K562 (cell line): ENCODE measurements at regions not wholly inside any gene's neighbourhood (a gene's known extent, or its start where the extent isn't known, plus 50 kb on each side); places are given as distances from the start of the nearest gene placed in this dataset.

Experiments
- ATAC-seq: fragments of 200-7000 bp; cut with Tn5 transposase; 3 replicates; pipeline ENCODE4 v1.9.1; 2020; ENCODE audit warnings: moderate library complexity
- BruUV-seq: library from RNA; stranded (reverse); fragments of 400-500 nt; replicated peaks from 2 replicates; lab custom pipeline; 2021; lab: Mats Ljungman, UMichigan
- CTCF ChIA-PET: fragments of 300-600 bp; formaldehyde crosslinking; extraction: SDS; loops from one replicate; lab custom pipeline; 2021; ENCODE audit warnings: low intra/inter-chr PET ratio; lab: Yijun Ruan, JAX
- POLR2A ChIA-PET: fragments of 300-600, 350-650 bp; sonication (Branson Sonifier 250); formaldehyde crosslinking; extraction: SDS; loops from one replicate; lab custom pipeline; 2021; ENCODE audit warnings: antibody characterized with exemption, inconsistent platforms; lab: Yijun Ruan, JAX
- DNase-seq, 4 experiments: peaks; one replicate each; pipeline versions ENCODE4 v3.0.0 to v3.0.0-alpha.2; 2011 to 2018; ENCODE audit warnings: low spot score in 3 of 4, mixed read lengths in 3 of 4; ENCODE audit errors: extremely low read depth in 1 of 4
- FAIRE-seq: peaks from 2 replicates; lab custom pipeline; 2011; peaks lifted over from hg19 to GRCh38; lab: Jason Lieb, UNC
- H2AFZ ChIP-seq: 2 replicates; pipeline ENCODE4 v1.6.0; 2011; ENCODE audit warnings: low read depth, low read length, control low read depth, inconsistent platforms
- H3K27ac ChIP-seq: fragments of 200-600 bp; 3 replicates; pipeline ENCODE4 v1.8.0; 2011; ENCODE audit warnings: low read depth, mild to moderate bottlenecking, control low read depth, inconsistent platforms, low read length, moderate library complexity, mixed read lengths; ENCODE audit errors: extremely low read depth
- H3K27me3 ChIP-seq, 2 experiments: fragments of 300-600 bp in 1 of 2; 2 replicates in 1 of 2; 3 replicates in 1 of 2; pipeline versions ENCODE4 v1.6.0 to v1.8.0; 2011; ENCODE audit warnings: inconsistent platforms in 2 of 2, low read length in 2 of 2, mild to moderate bottlenecking in 1 of 2, mixed read lengths in 1 of 2, moderate library complexity in 1 of 2; ENCODE audit not compliant: control insufficient read depth in 2 of 2, insufficient read depth in 2 of 2
- H3K36me3 ChIP-seq: fragments of 300-600 bp; 3 replicates; pipeline ENCODE4 v1.8.0; 2011; ENCODE audit warnings: mild to moderate bottlenecking, low read length, inconsistent platforms; ENCODE audit not compliant: control insufficient read depth, insufficient read depth
- H3K4me1 ChIP-seq, 2 experiments: fragments of 200-600 bp in 1 of 2; replicated peaks in 1 of 2; 2 replicates in 1 of 2; 3 replicates in 1 of 2; pipeline versions ENCODE4 v1.5.1 to v1.8.0; 2011; ENCODE audit warnings: inconsistent platforms in 2 of 2, low read length in 2 of 2, mild to moderate bottlenecking in 1 of 2, mixed read lengths in 1 of 2, moderate library complexity in 1 of 2; ENCODE audit not compliant: control insufficient read depth in 2 of 2, insufficient read depth in 2 of 2
- H3K4me2 ChIP-seq: 2 replicates; pipeline ENCODE4 v1.6.1; 2011; ENCODE audit warnings: low read length, control low read depth, inconsistent platforms, mixed read lengths; ENCODE audit not compliant: insufficient read depth
- H3K4me3 ChIP-seq: fragments of 200-600 bp; sonication (generic), shearing (Covaris generic); 2 replicates; pipeline ENCODE4 v1.5.1; 2016; ENCODE audit warnings: control low read depth, inconsistent platforms
- H3K79me2 ChIP-seq: fragments of 200-600 bp; 3 replicates; pipeline ENCODE4 v1.8.0; 2011; ENCODE audit warnings: low read length, inconsistent platforms; ENCODE audit not compliant: control insufficient read depth, insufficient read depth
- H3K9ac ChIP-seq, 2 experiments: 2 replicates each; pipeline versions ENCODE4 v1.6.0 to v1.6.1; 2011; ENCODE audit warnings: low read depth in 2 of 2, low read length in 2 of 2, control low read depth in 1 of 2, inconsistent platforms in 1 of 2, mild to moderate bottlenecking in 1 of 2, mixed read lengths in 1 of 2; ENCODE audit not compliant: insufficient read depth in 1 of 2
- H3K9me1 ChIP-seq: one replicate; pipeline ENCODE4 v1.6.0; 2011; ENCODE audit warnings: inconsistent platforms, mild to moderate bottlenecking, low read length, moderate library complexity; ENCODE audit not compliant: control insufficient read depth, insufficient read depth
- H3K9me3 ChIP-seq: replicated peaks from 2 replicates; pipeline ENCODE4 v1.5.1; 2011; ENCODE audit warnings: low read depth, low read length, inconsistent platforms; ENCODE audit not compliant: control insufficient read depth, insufficient read depth
- H4K20me1 ChIP-seq: replicated peaks from 2 replicates; pipeline ENCODE4 v1.6.1; 2011; ENCODE audit warnings: low read length, inconsistent platforms, mixed read lengths; ENCODE audit not compliant: control insufficient read depth, insufficient read depth
- BACH1 ChIP-seq: fragments of 200-800 bp; sonication (Bioruptor generic); IDR thresholded peaks from 2 replicates; pipeline ENCODE4 v1.6.1; 2016; ENCODE audit warnings: missing genetic modification characterization, missing compliant biosample characterization
- CBFB ChIP-seq: sonication (generic); formaldehyde crosslinking; IDR thresholded peaks from 2 replicates; pipeline ENCODE4 v1.4.0; 2020; ENCODE audit warnings: mild to moderate bottlenecking, missing genetic modification reagents
- CBX5 ChIP-seq: IDR thresholded peaks from 2 replicates; pipeline ENCODE4 v1.6.1; 2014; ENCODE audit warnings: low read depth, borderline replicate concordance
- DIDO1 ChIP-seq: fragments of 450-650 bp; IDR thresholded peaks from 2 replicates; pipeline ENCODE4 v1.6.1; 2016; ENCODE audit warnings: low read depth, missing biosample characterization, missing genetic modification characterization
- GABPB2 ChIP-seq: fragments of 250-450 bp; sonication (Bioruptor Pico); conservative IDR thresholded peaks from 2 replicates; pipeline ENCODE4 v1.5.1; 2021; ENCODE audit warnings: mild to moderate bottlenecking
- ILK ChIP-seq: fragments of 450-650 bp; IDR thresholded peaks from 2 replicates; pipeline ENCODE4 v1.6.1; 2016; ENCODE audit warnings: missing genetic modification characterization, low read depth, mild to moderate bottlenecking, missing compliant biosample characterization, moderate library complexity, borderline replicate concordance
- KLF10 ChIP-seq: fragments of 250-450 bp; sonication (Bioruptor Pico); IDR thresholded peaks from 2 replicates; pipeline ENCODE4 v1.6.1; 2021; ENCODE audit warnings: matching md5 sums
- NR3C1 ChIP-seq: sonication (generic); formaldehyde crosslinking; IDR thresholded peaks from 2 replicates; pipeline ENCODE4 v1.8.1; 2022; ENCODE audit warnings: missing genetic modification reagents
- PHF20 ChIP-seq: fragments of 450-650 bp; IDR thresholded peaks from 2 replicates; pipeline ENCODE4 v1.6.1; 2018; ENCODE audit not compliant: partially characterized antibody
- PTRF ChIP-seq: fragments of 450-650 bp; IDR thresholded peaks from 2 replicates; pipeline ENCODE4 v1.6.1; 2016; ENCODE audit warnings: mild to moderate bottlenecking, missing genetic modification characterization, missing compliant biosample characterization
- SMARCC2 ChIP-seq: fragments of 450-650 bp; IDR thresholded peaks from 2 replicates; pipeline ENCODE4 v1.6.1; 2017; ENCODE audit warnings: antibody characterized with exemption, moderate library complexity, mild to moderate bottlenecking, low read depth
- TAL1 ChIP-seq: fragments of 450-650 bp; IDR thresholded peaks from 2 replicates; pipeline ENCODE4 v1.6.1; 2016; ENCODE audit warnings: mild to moderate bottlenecking
- ZNF174 ChIP-seq: fragments of 250-450 bp; sonication (Bioruptor Pico); IDR thresholded peaks from 2 replicates; pipeline ENCODE4 v1.4.0; 2020; ENCODE audit warnings: mild to moderate bottlenecking
- WGBS: fragments of 100-300 bp; shearing (Covaris generic); methylation state at CpG from one replicate; pipeline ENCODE4 v1.1.6; 2016; ENCODE audit warnings: low coverage, mixed read lengths; ENCODE audit not compliant: insufficient coverage; ENCODE audit errors: missing lambda C conversion rate; 5-methylcytosine and 5-hydroxymethylcytosine counted together
- in situ Hi-C: fragments of 300-500 bp; cut with MboI; formaldehyde crosslinking; loops from 4 replicates; pipeline ENCODE4 v1.15.0; 2018; ENCODE audit warnings: inconsistent platforms, mixed read lengths
- intact Hi-C: fragments of 100-400 bp; cut with micrococcal nuclease; formaldehyde crosslinking; loops from 2 replicates; pipeline ENCODE4 v1.14.2; 2022
- TF ChIP-seq, protein P1 (sequence below): IDR thresholded peaks from 3 replicates; pipeline ENCODE4 v1.6.1; 2011; ENCODE audit warnings: borderline replicate concordance, mild to moderate bottlenecking; ENCODE audit not compliant: insufficient read length, insufficient read depth
- TF ChIP-seq, protein P2 (sequence below): fragments of 450-650 bp; formaldehyde crosslinking; IDR thresholded peaks from 2 replicates; pipeline ENCODE4 v1.4.0; 2022; ENCODE audit warnings: missing genetic modification characterization
- TF ChIP-seq, protein P3 (sequence below), 2 experiments: fragments of 450-650 bp; IDR thresholded peaks; 2 replicates each; pipeline ENCODE4 v1.6.1; 2018; ENCODE audit warnings: mild to moderate bottlenecking in 2 of 2, low read depth in 1 of 2; ENCODE audit not compliant: partially characterized antibody in 2 of 2

DNA sequence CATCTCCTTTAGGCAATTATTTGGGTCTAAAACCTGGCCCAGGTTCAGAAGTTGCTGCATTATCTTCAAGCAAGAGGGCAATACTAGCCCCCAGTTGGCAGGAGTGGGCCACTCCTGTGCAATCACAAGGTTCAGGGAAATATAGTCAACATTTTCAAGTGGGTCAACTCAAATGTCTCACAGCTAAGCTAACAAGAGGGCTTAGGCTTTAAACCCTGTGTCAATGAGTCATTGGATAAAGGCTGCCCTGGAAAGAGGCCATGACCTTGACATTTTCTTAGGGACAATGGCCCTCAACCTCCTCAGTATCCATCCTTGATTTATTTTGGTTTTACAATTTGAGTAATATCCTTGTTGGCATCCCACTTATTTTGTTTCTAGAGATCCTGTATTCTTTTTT is 73.5 kb upstream of the DCP1A start (continued):
- TF ChIP-seq TAL1 (no peak), GABPB2 (CRISPR knock-in tag) (no peak), KLF10 (CRISPR knock-in tag) (no peak), PTRF (tag) (no peak), CBX5 (no peak), PHF20 (no peak), BACH1 (tag) (no peak), NR3C1 (CRISPR knock-in tag) (no peak), CBFB (CRISPR knock-in tag) (no peak), SMARCC2 (no peak), ZNF174 (CRISPR knock-in tag) (no peak)
- TF ChIP-seq, all 486 proteins: peak for 0

DNA sequence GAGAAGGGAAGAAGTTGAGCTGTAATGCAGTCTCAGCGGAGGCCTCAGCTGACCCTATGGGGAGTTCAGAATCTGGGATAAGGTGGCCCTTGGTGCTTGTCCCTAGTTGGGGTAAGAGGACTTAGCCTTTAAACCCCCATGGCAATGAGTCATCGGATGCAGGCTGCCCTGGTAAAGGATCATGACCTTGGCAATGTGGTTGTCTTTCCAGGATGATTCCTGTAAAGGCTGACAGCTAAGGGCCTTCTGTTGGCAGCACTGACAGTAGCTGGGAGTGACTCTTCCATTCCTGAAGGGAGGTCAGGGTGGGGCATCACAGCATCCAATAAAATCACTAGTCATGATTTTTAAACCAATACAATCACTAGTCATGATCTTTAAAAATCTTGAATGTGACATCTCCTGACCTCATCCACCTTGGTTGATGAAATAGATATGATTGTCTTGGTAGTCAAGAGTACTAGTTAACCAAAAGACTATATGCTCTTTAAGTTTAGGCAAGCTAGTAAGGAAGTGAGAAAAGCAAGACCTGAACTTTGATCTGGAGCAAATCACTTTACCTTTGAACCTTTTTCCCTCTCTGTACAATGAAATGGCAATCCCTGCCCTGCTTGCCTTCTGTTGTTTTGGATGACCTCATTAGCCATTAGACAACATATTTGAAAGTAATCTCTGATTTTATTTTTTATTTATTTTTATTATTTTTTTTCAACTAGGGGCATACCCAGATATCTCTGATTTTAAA is 71.3 kb upstream of the CACNA1D start:
- in situ Hi-C loops (no loop called here), intact Hi-C loops (loop anchor here (10.0 kb wide), 1 partner anchor 92 kb away; no protein-coding TSS in a partner anchor)
- Histone ChIP-seq H3K4me2 (no peak overlapping the region), H3K79me2 (no peaks in the 10 kb centered on the region), H2AFZ (no peak overlapping the region), H3K4me3 (no peak overlapping the region), H3K4me1 (no peaks in the 10 kb centered on the region), H3K9ac (no peak overlapping the region), H3K36me3 (no peaks in the 10 kb centered on the region), H3K9me3 (no peaks in the 10 kb centered on the region), H3K9me1 (no peaks in the 10 kb centered on the region), H4K20me1 (no peaks in the 10 kb centered on the region), H3K27me3 (peaks cover 0 to 7% of the 10 kb centered on the region in 2 experiments; a peak in 2 of 5 replicates), H3K27ac (no peak overlapping the region)
- 0% methylated on average over 2 of the region's 2 CpGs for WGBS
- no peak for FAIRE-seq
- DNase-seq: no peak
- ChIA-PET POLR2A (interaction anchor here (0.6 kb wide), 1 partner anchor 9 kb away, joined by 4 read pairs; no protein-coding TSS in a partner anchor), CTCF (no interaction called here)
- ATAC-seq: no peak
- BruUV-seq: no TSS peak
- TF ChIP-seq, protein P1, sequence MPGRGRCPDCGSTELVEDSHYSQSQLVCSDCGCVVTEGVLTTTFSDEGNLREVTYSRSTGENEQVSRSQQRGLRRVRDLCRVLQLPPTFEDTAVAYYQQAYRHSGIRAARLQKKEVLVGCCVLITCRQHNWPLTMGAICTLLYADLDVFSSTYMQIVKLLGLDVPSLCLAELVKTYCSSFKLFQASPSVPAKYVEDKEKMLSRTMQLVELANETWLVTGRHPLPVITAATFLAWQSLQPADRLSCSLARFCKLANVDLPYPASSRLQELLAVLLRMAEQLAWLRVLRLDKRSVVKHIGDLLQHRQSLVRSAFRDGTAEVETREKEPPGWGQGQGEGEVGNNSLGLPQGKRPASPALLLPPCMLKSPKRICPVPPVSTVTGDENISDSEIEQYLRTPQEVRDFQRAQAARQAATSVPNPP: no peak
- TF ChIP-seq, protein P2, sequence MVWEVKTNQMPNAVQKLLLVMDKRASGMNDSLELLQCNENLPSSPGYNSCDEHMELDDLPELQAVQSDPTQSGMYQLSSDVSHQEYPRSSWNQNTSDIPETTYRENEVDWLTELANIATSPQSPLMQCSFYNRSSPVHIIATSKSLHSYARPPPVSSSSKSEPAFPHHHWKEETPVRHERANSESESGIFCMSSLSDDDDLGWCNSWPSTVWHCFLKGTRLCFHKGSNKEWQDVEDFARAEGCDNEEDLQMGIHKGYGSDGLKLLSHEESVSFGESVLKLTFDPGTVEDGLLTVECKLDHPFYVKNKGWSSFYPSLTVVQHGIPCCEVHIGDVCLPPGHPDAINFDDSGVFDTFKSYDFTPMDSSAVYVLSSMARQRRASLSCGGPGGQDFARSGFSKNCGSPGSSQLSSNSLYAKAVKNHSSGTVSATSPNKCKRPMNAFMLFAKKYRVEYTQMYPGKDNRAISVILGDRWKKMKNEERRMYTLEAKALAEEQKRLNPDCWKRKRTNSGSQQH (CRISPR knock-in tag): no peak
- TF ChIP-seq NR3C1 (CRISPR knock-in tag) (no peak), DIDO1 (no peak), ILK (tag) (no peak)
- TF ChIP-seq, protein P3, sequence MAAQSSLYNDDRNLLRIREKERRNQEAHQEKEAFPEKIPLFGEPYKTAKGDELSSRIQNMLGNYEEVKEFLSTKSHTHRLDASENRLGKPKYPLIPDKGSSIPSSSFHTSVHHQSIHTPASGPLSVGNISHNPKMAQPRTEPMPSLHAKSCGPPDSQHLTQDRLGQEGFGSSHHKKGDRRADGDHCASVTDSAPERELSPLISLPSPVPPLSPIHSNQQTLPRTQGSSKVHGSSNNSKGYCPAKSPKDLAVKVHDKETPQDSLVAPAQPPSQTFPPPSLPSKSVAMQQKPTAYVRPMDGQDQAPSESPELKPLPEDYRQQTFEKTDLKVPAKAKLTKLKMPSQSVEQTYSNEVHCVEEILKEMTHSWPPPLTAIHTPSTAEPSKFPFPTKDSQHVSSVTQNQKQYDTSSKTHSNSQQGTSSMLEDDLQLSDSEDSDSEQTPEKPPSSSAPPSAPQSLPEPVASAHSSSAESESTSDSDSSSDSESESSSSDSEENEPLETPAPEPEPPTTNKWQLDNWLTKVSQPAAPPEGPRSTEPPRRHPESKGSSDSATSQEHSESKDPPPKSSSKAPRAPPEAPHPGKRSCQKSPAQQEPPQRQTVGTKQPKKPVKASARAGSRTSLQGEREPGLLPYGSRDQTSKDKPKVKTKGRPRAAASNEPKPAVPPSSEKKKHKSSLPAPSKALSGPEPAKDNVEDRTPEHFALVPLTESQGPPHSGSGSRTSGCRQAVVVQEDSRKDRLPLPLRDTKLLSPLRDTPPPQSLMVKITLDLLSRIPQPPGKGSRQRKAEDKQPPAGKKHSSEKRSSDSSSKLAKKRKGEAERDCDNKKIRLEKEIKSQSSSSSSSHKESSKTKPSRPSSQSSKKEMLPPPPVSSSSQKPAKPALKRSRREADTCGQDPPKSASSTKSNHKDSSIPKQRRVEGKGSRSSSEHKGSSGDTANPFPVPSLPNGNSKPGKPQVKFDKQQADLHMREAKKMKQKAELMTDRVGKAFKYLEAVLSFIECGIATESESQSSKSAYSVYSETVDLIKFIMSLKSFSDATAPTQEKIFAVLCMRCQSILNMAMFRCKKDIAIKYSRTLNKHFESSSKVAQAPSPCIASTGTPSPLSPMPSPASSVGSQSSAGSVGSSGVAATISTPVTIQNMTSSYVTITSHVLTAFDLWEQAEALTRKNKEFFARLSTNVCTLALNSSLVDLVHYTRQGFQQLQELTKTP (IDR thresholded peaks at IDR 0.05; ENCODE audit: low read depth in 1 of 2, partially characterized antibody in 2 of 2): no peak
